GM23338 (cell line): ENCODE measurements at regions not wholly inside any gene's neighbourhood (a gene's known extent, or its start where the extent isn't known, plus 50 kb on each side); places are given as distances from the start of the nearest gene placed in this dataset.

Source experiments
- CTCF ChIP-seq, 2 experiments: fragments of 200-600 bp in 1 of 2; sonication (generic) in 1 of 2; conservative IDR thresholded peaks; 2 replicates each; pipeline versions ENCODE4 v1.5.1 to v1.6.1; 2016 to 2017; ENCODE audit warnings: antibody characterized with exemption in 2 of 2, low read depth in 2 of 2, mild to moderate bottlenecking in 2 of 2, moderate library complexity in 1 of 2
- ETS1 ChIP-seq: IDR thresholded peaks from 2 replicates; pipeline ENCODE4 v1.6.1; 2016; ENCODE audit warnings: antibody characterized with exemption
- EZH2phosphoT487 ChIP-seq: fragments of 200-600 bp; sonication (generic); IDR thresholded peaks from one replicate; pipeline ENCODE4 v1.8.1; 2018; ENCODE audit warnings: antibody characterized with exemption; ENCODE audit not compliant: unreplicated experiment
- POLR2AphosphoS5 ChIP-seq: IDR thresholded peaks from 2 replicates; pipeline ENCODE4 v1.6.1; 2016; ENCODE audit warnings: antibody characterized with exemption, low read depth
- ZNF114 ChIP-seq: fragments of 250-450 bp; sonication (Bioruptor Pico); IDR thresholded peaks from 2 replicates; pipeline ENCODE4 v1.5.0; 2020; ENCODE audit warnings: mild to moderate bottlenecking, moderate library complexity

- TF ChIP-seq CTCF (conservative IDR thresholded peaks at IDR 0.05; ENCODE audit: low read depth in 2 of 2) (no peak), POLR2AphosphoS5 (no peak), ETS1 (no peak), EZH2phosphoT487 (no peak), ZNF114 (CRISPR knock-in tag) (no peak)
These were observed 113.9 kb upstream of the USP15 start for GRCh38 chr12:62146318-62146717.
